Kidney (tissue), 13 donors: ENCODE measurements at regions not wholly inside any gene's neighbourhood (a gene's known extent, or its start where the extent isn't known, plus 50 kb on each side); places are given as distances from the start of the nearest gene placed in this dataset.

Source experiments
- DNase-seq, 5 donors: peaks; one replicate each; pipeline ENCODE4 v3.0.0-alpha.2; 2013 to 2020
- FAIRE-seq: peaks from 2 replicates; lab custom pipeline; 2012; peaks lifted over from hg19 to GRCh38; lab: Jason Lieb, UNC
- H3K27ac ChIP-seq, 2 donors: one replicate each; pipeline ENCODE4 v1.7.0; 2013; ENCODE audit warnings: low read depth in 2 of 2, low read length in 2 of 2, inconsistent platforms in 1 of 2
- H3K27me3 ChIP-seq: one replicate; pipeline ENCODE4 v1.7.1; 2013; ENCODE audit warnings: low read length, inconsistent platforms; ENCODE audit not compliant: control insufficient read depth, insufficient read depth
- H3K36me3 ChIP-seq, 3 donors: one replicate each; pipeline versions ENCODE4 v1.7.0 to v1.7.1; 2013; ENCODE audit warnings: low read length in 3 of 3, control low read depth in 1 of 3, inconsistent platforms in 1 of 3; ENCODE audit not compliant: insufficient read depth in 3 of 3, control insufficient read depth in 2 of 3
- H3K4me1 ChIP-seq, 3 donors: one replicate each; pipeline versions ENCODE4 v1.7.0 to v1.7.1; 2013; ENCODE audit warnings: low read length in 3 of 3, inconsistent platforms in 1 of 3, low read depth in 1 of 3; ENCODE audit not compliant: control insufficient read depth in 2 of 3, insufficient read depth in 2 of 3
- H3K4me3 ChIP-seq, 3 donors: one replicate each; pipeline versions ENCODE4 v1.7.0 to v1.8.1; 2013; ENCODE audit warnings: low read length in 3 of 3, control low read depth in 1 of 3, inconsistent platforms in 1 of 3
- H3K9ac ChIP-seq, 3 donors: one replicate each; pipeline versions ENCODE4 v1.7.0 to v1.7.1; 2013; ENCODE audit warnings: low read length in 3 of 3, control low read depth in 1 of 3, inconsistent platforms in 1 of 3
- H3K9me3 ChIP-seq, 3 donors: one replicate each; pipeline versions ENCODE4 v1.7.0 to v1.7.1; 2013; ENCODE audit warnings: low read length in 3 of 3, control low read depth in 1 of 3, inconsistent platforms in 1 of 3; ENCODE audit not compliant: control insufficient read depth in 2 of 3, insufficient read depth in 1 of 3
- CTCF ChIP-seq: IDR thresholded peaks from 3 replicates; pipeline ENCODE4 v1.5.1; 2012; ENCODE audit warnings: mild to moderate bottlenecking, moderate library complexity, borderline replicate concordance; ENCODE audit not compliant: insufficient read depth; ENCODE audit errors: extremely low read depth
- intact Hi-C: fragments of 100-400 bp; cut with DNase I; formaldehyde crosslinking; loops from one replicate; pipeline ENCODE4 v1.11.1; 2022
- donor health status: control.
- donor health status: control.
- donor health status: control.
- donor health status: control.
- donor health status: control.
- donor health status: DM: yes; HTN: yes; CAD: no.
- donor health status: Normal renal cell carcinoma (clear cell type).

DNA sequence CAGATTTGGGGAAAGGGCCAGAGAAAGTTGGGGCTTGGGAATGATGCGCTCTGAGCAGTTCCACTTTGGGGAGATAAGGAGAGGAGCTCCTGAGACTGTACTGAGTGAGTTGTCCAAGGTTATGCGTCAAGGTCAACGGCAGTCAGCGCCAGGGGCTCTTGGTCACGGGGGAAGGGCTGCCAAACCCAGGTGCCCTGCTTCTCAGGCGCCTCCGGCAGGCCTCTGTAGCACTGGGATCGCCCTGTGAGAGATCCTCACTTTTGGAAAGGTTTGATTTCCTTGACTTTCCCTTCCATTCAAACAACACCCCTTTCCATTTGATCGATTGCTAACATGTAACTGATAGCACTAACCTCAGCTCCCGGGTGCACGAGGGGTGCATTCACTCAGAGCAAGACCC lies 136.5 kb upstream of the SOX11 start:
- intact Hi-C loops = no loop called here
- FAIRE-seq = no peak

GRCh38 chr2:5561006-5561405 lies 131.2 kb upstream of the SOX11 start:
- intact Hi-C loops = no loop called here
- peaks cover 0 to 2% (median 0%) of the 10 kb centered on the region in 3 donors for H3K4me1 ChIP-seq
- H3K27ac ChIP-seq = no peak overlapping the region
- H3K27me3 ChIP-seq = peaks cover 2% of the 10 kb centered on the region
- no peaks in the 10 kb centered on the region for H3K9me3 ChIP-seq
- no peak for TF ChIP-seq CTCF
- H3K4me3 ChIP-seq = no peak overlapping the region
- FAIRE-seq (no peak), DNase-seq (peak in 4 of 5 donors; percentile 77 to 91 (median 86))
- no peaks in the 10 kb centered on the region for H3K36me3 ChIP-seq
- no peak overlapping the region for H3K9ac ChIP-seq

More for the DNA sequence above, 136.5 kb upstream of the SOX11 start:
- Histone ChIP-seq H3K4me1 (no peaks in the 10 kb centered on the region), H3K9ac (no peak overlapping the region), H3K4me3 (no peak overlapping the region), H3K27me3 (no peaks in the 10 kb centered on the region), H3K9me3 (no peaks in the 10 kb centered on the region), H3K27ac (no peak overlapping the region), H3K36me3 (no peaks in the 10 kb centered on the region)
- DNase-seq = no peak
- no peak for TF ChIP-seq CTCF

GRCh38 chr2:5562426-5562825 lies 129.8 kb upstream of the SOX11 start:
- no peak for DNase-seq
- Histone ChIP-seq H3K27ac (no peak overlapping the region), H3K9me3 (no peaks in the 10 kb centered on the region), H3K4me1 (peaks cover 0 to 2% (median 0%) of the 10 kb centered on the region in 3 donors), H3K36me3 (no peaks in the 10 kb centered on the region), H3K4me3 (no peak overlapping the region), H3K9ac (no peak overlapping the region), H3K27me3 (peaks cover 2% of the 10 kb centered on the region)
- no peak for TF ChIP-seq CTCF
- no peak for FAIRE-seq
- intact Hi-C loops = no loop called here

DNA sequence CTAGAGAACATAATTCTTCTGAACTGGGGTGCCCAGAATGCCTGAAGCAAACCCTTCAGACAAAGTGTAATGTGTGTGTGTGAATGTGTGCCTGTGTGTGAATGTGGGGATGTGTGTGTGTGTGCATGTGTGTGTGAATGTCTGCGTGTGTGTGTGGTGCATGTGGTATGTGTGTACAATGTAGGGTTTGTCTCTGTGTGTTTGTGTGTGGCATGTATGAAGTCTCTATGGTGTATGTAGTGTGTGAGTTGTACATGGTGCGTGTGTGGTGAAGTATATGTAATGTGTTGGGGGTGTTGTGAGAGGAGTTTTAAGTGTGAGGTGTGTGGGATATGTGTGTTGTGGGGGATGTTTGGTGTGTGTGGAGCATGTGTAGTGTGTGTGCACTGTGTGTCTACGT lies 129.3 kb upstream of the SOX11 start:
- H3K36me3 ChIP-seq = no peaks in the 10 kb centered on the region
- intact Hi-C loops = no loop called here
- no peak overlapping the region for H3K4me3 ChIP-seq
- TF ChIP-seq CTCF = no peak
- peaks cover 2% of the 10 kb centered on the region for H3K27me3 ChIP-seq
- H3K9ac ChIP-seq = no peak overlapping the region
- FAIRE-seq (no peak), DNase-seq (no peak)
- no peaks in the 10 kb centered on the region for H3K9me3 ChIP-seq
- peaks cover 0 to 2% (median 0%) of the 10 kb centered on the region in 3 donors for H3K4me1 ChIP-seq
- no peak overlapping the region for H3K27ac ChIP-seq
